Bronchial epithelial cell (primary cell): ENCODE measurements at regions not wholly inside any gene's neighbourhood (a gene's known extent, or its start where the extent isn't known, plus 50 kb on each side); places are given as distances from the start of the nearest gene placed in this dataset.

Source experiments
- DNase-seq: peaks from one replicate; pipeline ENCODE4 v3.0.0-alpha.2; 2010; ENCODE audit warnings: low read depth
- FAIRE-seq: peaks from 2 replicates; lab custom pipeline; 2011; peaks lifted over from hg19 to GRCh38; lab: Jason Lieb, UNC
- H3K27me3 ChIP-seq: 2 replicates; pipeline ENCODE4 v1.5.1; 2011; ENCODE audit warnings: low read length; ENCODE audit not compliant: control insufficient read depth, insufficient read depth
- H3K36me3 ChIP-seq: 2 replicates; pipeline ENCODE4 v1.5.1; 2011; ENCODE audit warnings: low read length; ENCODE audit not compliant: control insufficient read depth, insufficient read depth
- H3K4me3 ChIP-seq: 2 replicates; pipeline ENCODE4 v1.5.1; 2011; ENCODE audit warnings: mild to moderate bottlenecking, low read depth, low read length, control low read depth
- TF ChIP-seq, protein P1 (sequence below): IDR thresholded peaks from 2 replicates; pipeline ENCODE4 v1.5.1; 2011; ENCODE audit warnings: mild to moderate bottlenecking, moderate library complexity, low read length, control low read depth, inconsistent platforms; ENCODE audit not compliant: insufficient read depth, severe bottlenecking

DNA sequence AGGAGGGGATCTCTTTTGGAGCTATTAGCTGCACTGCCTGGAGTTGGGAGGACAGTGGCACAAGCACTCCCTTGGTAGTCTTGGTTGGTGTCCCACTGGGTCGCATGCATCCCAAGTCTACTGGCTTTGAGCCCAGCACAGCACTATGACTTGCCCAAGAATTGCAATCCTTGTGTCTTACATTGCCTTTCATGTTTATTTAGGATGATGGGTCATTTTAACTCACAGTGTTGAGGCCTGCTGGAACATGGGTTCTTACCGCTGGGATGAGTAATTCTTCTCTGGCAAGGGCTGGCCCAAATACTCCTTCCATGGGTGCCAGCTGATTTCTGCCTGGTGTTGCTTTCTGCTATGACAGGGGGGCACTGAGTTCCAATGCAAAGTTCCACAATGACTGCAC lies 185.5 kb downstream of the TEX13C start:
- TF ChIP-seq, protein P1, sequence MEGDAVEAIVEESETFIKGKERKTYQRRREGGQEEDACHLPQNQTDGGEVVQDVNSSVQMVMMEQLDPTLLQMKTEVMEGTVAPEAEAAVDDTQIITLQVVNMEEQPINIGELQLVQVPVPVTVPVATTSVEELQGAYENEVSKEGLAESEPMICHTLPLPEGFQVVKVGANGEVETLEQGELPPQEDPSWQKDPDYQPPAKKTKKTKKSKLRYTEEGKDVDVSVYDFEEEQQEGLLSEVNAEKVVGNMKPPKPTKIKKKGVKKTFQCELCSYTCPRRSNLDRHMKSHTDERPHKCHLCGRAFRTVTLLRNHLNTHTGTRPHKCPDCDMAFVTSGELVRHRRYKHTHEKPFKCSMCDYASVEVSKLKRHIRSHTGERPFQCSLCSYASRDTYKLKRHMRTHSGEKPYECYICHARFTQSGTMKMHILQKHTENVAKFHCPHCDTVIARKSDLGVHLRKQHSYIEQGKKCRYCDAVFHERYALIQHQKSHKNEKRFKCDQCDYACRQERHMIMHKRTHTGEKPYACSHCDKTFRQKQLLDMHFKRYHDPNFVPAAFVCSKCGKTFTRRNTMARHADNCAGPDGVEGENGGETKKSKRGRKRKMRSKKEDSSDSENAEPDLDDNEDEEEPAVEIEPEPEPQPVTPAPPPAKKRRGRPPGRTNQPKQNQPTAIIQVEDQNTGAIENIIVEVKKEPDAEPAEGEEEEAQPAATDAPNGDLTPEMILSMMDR, result no peak
- Histone ChIP-seq H3K36me3 (no peaks in the 10 kb centered on the region), H3K27me3 (no peaks in the 10 kb centered on the region), H3K4me3 (no peak overlapping the region)
- FAIRE-seq (no peak), DNase-seq (peak; percentile 69)

DNA sequence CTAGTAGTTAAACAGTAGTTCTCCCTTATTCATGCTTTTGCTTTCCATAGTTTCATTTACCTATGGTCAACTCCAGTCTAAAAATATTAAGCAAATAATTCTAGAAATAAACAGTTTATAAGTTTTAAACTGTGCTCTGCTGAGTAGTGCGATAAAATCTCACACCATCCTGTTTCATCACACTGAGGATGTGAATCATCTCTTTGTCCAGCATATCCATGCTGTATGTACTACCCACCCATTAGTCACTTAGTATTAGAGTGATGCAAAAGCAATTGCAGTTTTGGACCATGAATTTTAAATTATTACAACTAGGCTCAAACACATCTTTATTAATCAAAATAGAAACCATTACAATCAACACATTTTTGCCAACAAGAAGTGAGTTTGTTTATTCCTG lies 187.4 kb downstream of the TEX13C start:
- DNase-seq, result peak; percentile 69
- Histone ChIP-seq H3K27me3 (no peaks in the 10 kb centered on the region), H3K4me3 (no peak overlapping the region), H3K36me3 (no peaks in the 10 kb centered on the region)
- FAIRE-seq, result no peak
- TF ChIP-seq, protein P1, result no peak

DNA sequence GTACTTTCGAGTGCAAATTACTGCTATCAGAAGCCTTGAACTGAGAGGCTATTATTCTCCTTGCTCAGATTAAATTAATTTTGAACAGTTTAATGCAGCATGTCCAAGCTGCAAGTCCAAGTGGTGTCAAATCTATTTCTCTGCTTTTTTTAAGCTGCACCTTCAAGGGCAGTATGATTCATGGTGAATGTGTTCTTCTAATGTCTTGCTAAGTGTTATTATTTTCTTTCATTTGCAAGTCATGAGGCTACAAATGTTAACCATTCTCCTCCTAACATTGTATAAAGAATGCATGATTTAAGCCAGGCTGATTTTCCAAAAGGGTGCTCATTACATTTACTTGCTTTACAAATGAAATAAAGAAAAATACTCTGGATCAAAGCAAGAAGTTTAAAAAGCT lies 200.4 kb downstream of the TEX13C start:
- peak; percentile 5 for DNase-seq
- Histone ChIP-seq H3K4me3 (no peak overlapping the region), H3K27me3 (no peaks in the 10 kb centered on the region), H3K36me3 (no peaks in the 10 kb centered on the region)
- no peak for FAIRE-seq
- TF ChIP-seq, protein P1, result no peak

DNA sequence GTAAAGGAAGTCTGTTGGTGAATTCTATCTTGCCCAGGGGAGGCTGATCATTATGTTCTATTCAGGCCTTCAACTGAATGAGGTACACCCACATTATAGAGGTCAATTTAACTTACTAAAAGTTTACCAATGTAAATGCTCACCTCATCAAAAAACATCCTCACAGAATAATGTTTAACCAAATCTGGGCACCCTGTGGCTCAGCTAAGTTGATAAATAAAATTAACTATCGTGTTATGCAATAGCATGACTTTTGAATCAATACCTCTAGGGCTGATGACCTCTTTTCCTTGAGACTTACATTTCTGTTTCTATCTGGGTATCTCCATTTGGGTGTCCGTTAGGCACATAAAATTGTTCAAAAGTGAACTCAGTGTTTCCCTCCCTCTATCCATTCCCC lies 203.1 kb downstream of the TEX13C start:
- TF ChIP-seq, protein P1, result no peak
- Histone ChIP-seq H3K4me3 (no peak overlapping the region), H3K27me3 (no peaks in the 10 kb centered on the region), H3K36me3 (no peaks in the 10 kb centered on the region)
- FAIRE-seq (no peak), DNase-seq (no peak)

DNA sequence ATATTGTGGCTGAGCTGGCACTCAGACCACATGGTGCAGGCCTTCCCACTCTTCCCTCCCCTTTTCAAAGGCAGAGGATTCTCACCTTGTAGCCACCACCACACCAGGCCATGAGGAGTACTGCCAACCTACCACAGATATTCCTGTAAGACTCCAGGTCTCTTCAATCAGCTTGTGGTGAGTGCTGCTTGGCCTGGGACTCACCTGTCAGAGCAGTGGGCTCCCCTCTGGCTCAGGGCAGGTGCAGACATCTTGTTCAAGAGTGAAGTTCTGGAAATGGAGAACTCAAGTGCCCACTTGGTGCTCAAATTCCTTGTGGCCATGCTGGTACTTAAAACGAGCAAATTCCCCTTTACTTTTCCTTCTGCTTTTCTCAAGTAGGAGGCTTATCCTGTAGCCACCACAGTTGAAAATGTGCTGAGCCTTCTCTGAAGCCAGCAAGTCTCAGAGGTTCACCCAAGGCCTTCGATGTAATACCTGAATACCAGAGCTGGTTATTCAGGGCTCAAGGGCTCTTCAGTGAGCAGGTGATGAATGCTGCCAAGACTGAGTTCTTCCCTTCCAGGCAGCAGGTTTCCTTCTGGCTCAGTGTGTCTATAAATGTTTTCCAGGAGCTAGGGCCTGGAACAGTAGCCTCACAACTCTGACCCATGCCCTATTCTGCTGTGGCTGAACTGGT lies 212.9 kb downstream of the TEX13C start:
- Histone ChIP-seq H3K27me3 (no peaks in the 10 kb centered on the region), H3K4me3 (no peak overlapping the region), H3K36me3 (no peaks in the 10 kb centered on the region)
- FAIRE-seq, result peak; percentile 28
- TF ChIP-seq, protein P1, result no peak
- no peak for DNase-seq

DNA sequence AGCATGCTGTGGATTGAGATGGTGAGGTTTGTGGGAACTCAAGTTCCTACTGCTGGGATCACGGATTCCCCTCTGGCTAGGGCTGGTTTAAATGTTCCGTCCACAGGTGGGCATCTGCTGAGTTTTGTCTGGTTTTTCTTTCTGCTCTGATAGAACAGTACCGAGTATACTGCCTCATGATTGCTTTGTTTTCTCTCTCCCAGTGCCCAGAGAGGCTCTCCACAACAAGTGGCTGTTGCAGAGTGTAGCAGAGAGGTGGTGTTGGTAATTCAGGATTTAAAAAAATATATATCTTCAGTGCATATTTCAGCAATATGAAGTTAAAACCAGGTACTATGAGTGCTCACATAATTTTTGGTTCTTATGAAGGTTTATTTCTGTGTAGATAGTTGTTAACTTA lies 213.7 kb downstream of the TEX13C start:
- Histone ChIP-seq H3K4me3 (no peak overlapping the region), H3K36me3 (no peaks in the 10 kb centered on the region), H3K27me3 (no peaks in the 10 kb centered on the region)
- TF ChIP-seq, protein P1, result no peak
- FAIRE-seq (no peak), DNase-seq (no peak)
